HepG2 (cell line): ENCODE measurements at regions not wholly inside any gene's neighbourhood (a gene's known extent, or its start where the extent isn't known, plus 50 kb on each side); places are given as distances from the start of the nearest gene placed in this dataset.

Experiments used
- ELF3 ChIP-seq: IDR thresholded peaks from 2 replicates; pipeline ENCODE4 v1.6.1; 2016; ENCODE audit warnings: missing genetic modification reagents, missing compliant biosample characterization
- EP300 ChIP-seq, 3 experiments: sonication (generic) in 1 of 3; formaldehyde crosslinking in 1 of 3; IDR thresholded peaks; 2 replicates each; pipeline versions ENCODE4 v1.5.1 to v1.6.1; 2011 to 2020; ENCODE audit warnings: low read depth in 2 of 3, low read length in 2 of 3, borderline replicate concordance in 1 of 3, improper control_type of control experiment in 1 of 3, mild to moderate bottlenecking in 1 of 3, missing genetic modification reagents in 1 of 3, moderate library complexity in 1 of 3
- GATA4 ChIP-seq: sonication (generic); IDR thresholded peaks from 2 replicates; pipeline ENCODE4 v1.6.1; 2016; ENCODE audit warnings: antibody characterized with exemption, low read depth, borderline replicate concordance
- HNF4A ChIP-seq: sonication (generic); formaldehyde crosslinking; IDR thresholded peaks from 2 replicates; pipeline ENCODE4 v1.4.0; 2020; ENCODE audit warnings: missing genetic modification reagents
- MIER2 ChIP-seq: IDR thresholded peaks from 2 replicates; pipeline ENCODE4 v1.6.1; 2016; ENCODE audit warnings: missing biosample characterization, missing genetic modification reagents
- NFKBIZ ChIP-seq: IDR thresholded peaks from 2 replicates; pipeline ENCODE4 v1.6.1; 2018; ENCODE audit warnings: missing genetic modification reagents, missing compliant biosample characterization
- PHB2 ChIP-seq: fragments of 450-650 bp; IDR thresholded peaks from 2 replicates; pipeline ENCODE4 v1.6.1; 2018; ENCODE audit not compliant: partially characterized antibody
- SRF ChIP-seq: IDR thresholded peaks from 2 replicates; pipeline ENCODE4 v1.6.1; 2011; ENCODE audit warnings: mild to moderate bottlenecking, low read depth, low read length, moderate library complexity
- ZFAT ChIP-seq: sonication (generic); formaldehyde crosslinking; conservative IDR thresholded peaks from 2 replicates; pipeline ENCODE4 v1.8.1; 2023; ENCODE audit warnings: missing genetic modification reagents, inconsistent platforms
- ZFP37 ChIP-seq: sonication (generic); formaldehyde crosslinking; IDR thresholded peaks from 2 replicates; pipeline ENCODE4 v1.4.0; 2020; ENCODE audit warnings: missing genetic modification reagents, borderline replicate concordance
- ZNF225 ChIP-seq: sonication (generic); formaldehyde crosslinking; IDR thresholded peaks from 2 replicates; pipeline ENCODE4 v1.4.0; 2020; ENCODE audit warnings: mild to moderate bottlenecking, missing genetic modification reagents
- ZNF263 ChIP-seq: sonication (generic); formaldehyde crosslinking; IDR thresholded peaks from 2 replicates; pipeline ENCODE4 v1.4.0; 2020; ENCODE audit warnings: missing genetic modification reagents
- ZNF556 ChIP-seq: sonication (generic); formaldehyde crosslinking; IDR thresholded peaks from 2 replicates; pipeline ENCODE4 v1.4.0; 2020; ENCODE audit warnings: mild to moderate bottlenecking, missing genetic modification reagents, borderline replicate concordance
- ZNF678 ChIP-seq: sonication (generic); formaldehyde crosslinking; IDR thresholded peaks from 2 replicates; pipeline ENCODE4 v1.4.0; 2020; ENCODE audit warnings: mild to moderate bottlenecking, missing genetic modification reagents
- ZNF7 ChIP-seq: IDR thresholded peaks from 2 replicates; pipeline ENCODE4 v1.6.1; 2016; ENCODE audit warnings: missing biosample characterization, missing genetic modification reagents
- ZNF737 ChIP-seq: sonication (generic); formaldehyde crosslinking; IDR thresholded peaks from 2 replicates; pipeline ENCODE4 v1.5.0; 2020; ENCODE audit warnings: missing genetic modification reagents, mild to moderate bottlenecking, borderline replicate concordance
- ZNF841 ChIP-seq: sonication (generic); formaldehyde crosslinking; IDR thresholded peaks from 2 replicates; pipeline ENCODE4 v1.8.1; 2023; ENCODE audit warnings: missing genetic modification reagents, borderline replicate concordance
- ZNF879 ChIP-seq: sonication (generic); formaldehyde crosslinking; IDR thresholded peaks from 2 replicates; pipeline ENCODE4 v1.8.1; 2023; ENCODE audit warnings: missing genetic modification reagents
- TF ChIP-seq, protein P1 (sequence below): IDR thresholded peaks from 2 replicates; pipeline ENCODE4 v1.6.1; 2016; ENCODE audit warnings: low read depth, control low read depth
- TF ChIP-seq, protein P2 (sequence below): sonication (generic); formaldehyde crosslinking; conservative IDR thresholded peaks from 2 replicates; pipeline ENCODE4 v1.4.0; 2020; ENCODE audit warnings: mild to moderate bottlenecking, missing genetic modification reagents, moderate library complexity
- TF ChIP-seq, protein P3 (sequence below): fragments of 450-650 bp; IDR thresholded peaks from 2 replicates; pipeline ENCODE4 v1.6.1; 2016
- TF ChIP-seq, protein P4 (sequence below): IDR thresholded peaks from 2 replicates; pipeline ENCODE4 v1.6.1; 2016; ENCODE audit warnings: low read depth
- TF ChIP-seq, protein P5 (sequence below): sonication (generic); formaldehyde crosslinking; IDR thresholded peaks from 2 replicates; pipeline ENCODE4 v1.8.1; 2023; ENCODE audit warnings: mild to moderate bottlenecking, missing genetic modification reagents, borderline replicate concordance

DNA sequence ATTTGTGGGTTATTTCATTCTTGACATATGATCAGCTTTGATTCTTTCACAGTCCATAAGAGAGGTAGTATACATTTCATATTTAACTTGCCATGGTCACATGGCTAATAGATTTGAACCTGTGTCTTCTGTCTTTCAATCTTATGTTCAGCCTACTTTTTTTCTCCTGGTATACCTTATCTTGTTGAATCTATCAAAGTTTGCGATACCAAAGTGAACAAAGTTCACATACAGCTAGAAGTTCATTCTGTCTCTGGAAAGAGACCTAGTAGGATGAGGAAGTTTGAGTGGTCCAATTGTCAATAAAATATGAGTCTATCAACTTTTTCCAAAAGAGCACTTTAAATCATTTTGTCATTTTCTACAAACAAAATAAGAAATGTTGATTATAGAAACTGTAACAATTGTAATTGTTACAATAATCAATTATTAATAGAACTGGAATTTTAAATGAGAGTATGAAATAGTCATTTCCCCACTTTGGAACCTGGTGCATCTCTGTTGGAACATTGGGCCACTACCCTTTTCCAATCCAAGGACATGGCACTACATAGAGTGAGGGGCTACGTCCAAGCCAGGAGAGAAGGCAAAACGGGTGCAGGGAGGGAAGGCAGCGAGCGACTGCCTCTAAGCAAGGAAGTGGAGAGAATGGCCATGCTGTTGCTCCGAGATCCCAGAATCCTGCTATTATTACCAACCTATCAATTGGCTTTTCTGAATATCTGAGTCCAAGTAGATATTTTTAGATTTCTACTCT lies 194.2 kb upstream of the FOXQ1 start (continued):
- no peak for TF ChIP-seq ZNF263
- TF ChIP-seq ZFP37 (CRISPR knock-in tag): no peak
- no peak for TF ChIP-seq SRF
- TF ChIP-seq, protein P1, sequence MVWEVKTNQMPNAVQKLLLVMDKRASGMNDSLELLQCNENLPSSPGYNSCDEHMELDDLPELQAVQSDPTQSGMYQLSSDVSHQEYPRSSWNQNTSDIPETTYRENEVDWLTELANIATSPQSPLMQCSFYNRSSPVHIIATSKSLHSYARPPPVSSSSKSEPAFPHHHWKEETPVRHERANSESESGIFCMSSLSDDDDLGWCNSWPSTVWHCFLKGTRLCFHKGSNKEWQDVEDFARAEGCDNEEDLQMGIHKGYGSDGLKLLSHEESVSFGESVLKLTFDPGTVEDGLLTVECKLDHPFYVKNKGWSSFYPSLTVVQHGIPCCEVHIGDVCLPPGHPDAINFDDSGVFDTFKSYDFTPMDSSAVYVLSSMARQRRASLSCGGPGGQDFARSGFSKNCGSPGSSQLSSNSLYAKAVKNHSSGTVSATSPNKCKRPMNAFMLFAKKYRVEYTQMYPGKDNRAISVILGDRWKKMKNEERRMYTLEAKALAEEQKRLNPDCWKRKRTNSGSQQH: no peak
- no peak for TF ChIP-seq ZNF556
- peak; percentile 53; the same call in 1 of the 2 replicates for TF ChIP-seq GATA4
- TF ChIP-seq NFKBIZ (CRISPR knock-in tag): no peak
- TF ChIP-seq ZNF7 (CRISPR knock-in tag): no peak
- 0 out of 4 replicates have a peak, but pooled peaks of 1 of the 2 experiments have one; percentile 34 for TF ChIP-seq EP300 (IDR thresholded peaks at IDR 0.05; ENCODE audit: low read depth in 2 of 2, low read length in 2 of 2)
- no peak for TF ChIP-seq EP300 (CRISPR knock-in tag; IDR thresholded peaks at IDR 0.05; ENCODE audit: borderline replicate concordance)
- no peak for TF ChIP-seq ZNF678
- TF ChIP-seq, protein P2, sequence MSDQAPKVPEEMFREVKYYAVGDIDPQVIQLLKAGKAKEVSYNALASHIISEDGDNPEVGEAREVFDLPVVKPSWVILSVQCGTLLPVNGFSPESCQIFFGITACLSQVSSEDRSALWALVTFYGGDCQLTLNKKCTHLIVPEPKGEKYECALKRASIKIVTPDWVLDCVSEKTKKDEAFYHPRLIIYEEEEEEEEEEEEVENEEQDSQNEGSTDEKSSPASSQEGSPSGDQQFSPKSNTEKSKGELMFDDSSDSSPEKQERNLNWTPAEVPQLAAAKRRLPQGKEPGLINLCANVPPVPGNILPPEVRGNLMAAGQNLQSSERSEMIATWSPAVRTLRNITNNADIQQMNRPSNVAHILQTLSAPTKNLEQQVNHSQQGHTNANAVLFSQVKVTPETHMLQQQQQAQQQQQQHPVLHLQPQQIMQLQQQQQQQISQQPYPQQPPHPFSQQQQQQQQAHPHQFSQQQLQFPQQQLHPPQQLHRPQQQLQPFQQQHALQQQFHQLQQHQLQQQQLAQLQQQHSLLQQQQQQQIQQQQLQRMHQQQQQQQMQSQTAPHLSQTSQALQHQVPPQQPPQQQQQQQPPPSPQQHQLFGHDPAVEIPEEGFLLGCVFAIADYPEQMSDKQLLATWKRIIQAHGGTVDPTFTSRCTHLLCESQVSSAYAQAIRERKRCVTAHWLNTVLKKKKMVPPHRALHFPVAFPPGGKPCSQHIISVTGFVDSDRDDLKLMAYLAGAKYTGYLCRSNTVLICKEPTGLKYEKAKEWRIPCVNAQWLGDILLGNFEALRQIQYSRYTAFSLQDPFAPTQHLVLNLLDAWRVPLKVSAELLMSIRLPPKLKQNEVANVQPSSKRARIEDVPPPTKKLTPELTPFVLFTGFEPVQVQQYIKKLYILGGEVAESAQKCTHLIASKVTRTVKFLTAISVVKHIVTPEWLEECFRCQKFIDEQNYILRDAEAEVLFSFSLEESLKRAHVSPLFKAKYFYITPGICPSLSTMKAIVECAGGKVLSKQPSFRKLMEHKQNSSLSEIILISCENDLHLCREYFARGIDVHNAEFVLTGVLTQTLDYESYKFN (CRISPR knock-in tag): peak; percentile 40; the same call in 1 of the 2 replicates
- TF ChIP-seq, protein P3, sequence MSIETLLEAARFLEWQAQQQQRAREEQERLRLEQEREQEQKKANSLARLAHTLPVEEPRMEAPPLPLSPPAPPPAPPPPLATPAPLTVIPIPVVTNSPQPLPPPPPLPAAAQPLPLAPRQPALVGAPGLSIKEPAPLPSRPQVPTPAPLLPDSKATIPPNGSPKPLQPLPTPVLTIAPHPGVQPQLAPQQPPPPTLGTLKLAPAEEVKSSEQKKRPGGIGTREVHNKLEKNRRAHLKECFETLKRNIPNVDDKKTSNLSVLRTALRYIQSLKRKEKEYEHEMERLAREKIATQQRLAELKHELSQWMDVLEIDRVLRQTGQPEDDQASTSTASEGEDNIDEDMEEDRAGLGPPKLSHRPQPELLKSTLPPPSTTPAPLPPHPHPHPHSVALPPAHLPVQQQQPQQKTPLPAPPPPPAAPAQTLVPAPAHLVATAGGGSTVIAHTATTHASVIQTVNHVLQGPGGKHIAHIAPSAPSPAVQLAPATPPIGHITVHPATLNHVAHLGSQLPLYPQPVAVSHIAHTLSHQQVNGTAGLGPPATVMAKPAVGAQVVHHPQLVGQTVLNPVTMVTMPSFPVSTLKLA: no peak
- no peak for TF ChIP-seq ZNF879
- no peak for TF ChIP-seq ZNF737 (CRISPR knock-in tag)
- no peak for TF ChIP-seq ZFAT (CRISPR knock-in tag)
- TF ChIP-seq, protein P4, sequence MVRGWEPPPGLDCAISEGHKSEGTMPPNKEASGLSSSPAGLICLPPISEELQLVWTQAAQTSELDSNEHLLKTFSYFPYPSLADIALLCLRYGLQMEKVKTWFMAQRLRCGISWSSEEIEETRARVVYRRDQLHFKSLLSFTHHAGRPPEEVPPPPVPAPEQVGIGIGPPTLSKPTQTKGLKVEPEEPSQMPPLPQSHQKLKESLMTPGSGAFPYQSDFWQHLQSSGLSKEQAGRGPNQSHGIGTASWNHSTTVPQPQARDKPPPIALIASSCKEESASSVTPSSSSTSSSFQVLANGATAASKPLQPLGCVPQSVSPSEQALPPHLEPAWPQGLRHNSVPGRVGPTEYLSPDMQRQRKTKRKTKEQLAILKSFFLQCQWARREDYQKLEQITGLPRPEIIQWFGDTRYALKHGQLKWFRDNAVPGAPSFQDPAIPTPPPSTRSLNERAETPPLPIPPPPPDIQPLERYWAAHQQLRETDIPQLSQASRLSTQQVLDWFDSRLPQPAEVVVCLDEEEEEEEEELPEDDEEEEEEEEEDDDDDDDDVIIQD (CRISPR knock-in tag): no peak
- TF ChIP-seq MIER2 (CRISPR knock-in tag): no peak
- TF ChIP-seq ZNF225 (CRISPR knock-in tag): no peak
- TF ChIP-seq ELF3 (CRISPR knock-in tag): peak; percentile 67; the same call in 1 of the 2 replicates
- peak; percentile 77 for TF ChIP-seq HNF4A (CRISPR knock-in tag)
- TF ChIP-seq PHB2: no peak
- no peak for TF ChIP-seq ZNF841
- TF ChIP-seq, protein P5, sequence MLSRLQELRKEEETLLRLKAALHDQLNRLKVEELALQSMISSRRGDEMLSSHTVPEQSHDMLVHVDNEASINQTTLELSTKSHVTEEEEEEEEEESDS (CRISPR knock-in tag): 0 out of 2 replicates have a peak, but pooled peaks have one; percentile 29
